ENCODE measurements at regions not wholly inside any gene's neighbourhood (a gene's known extent, or its start where the extent isn't known, plus 50 kb on each side); places are given as distances from the start of the nearest gene placed in this dataset.

DNA sequence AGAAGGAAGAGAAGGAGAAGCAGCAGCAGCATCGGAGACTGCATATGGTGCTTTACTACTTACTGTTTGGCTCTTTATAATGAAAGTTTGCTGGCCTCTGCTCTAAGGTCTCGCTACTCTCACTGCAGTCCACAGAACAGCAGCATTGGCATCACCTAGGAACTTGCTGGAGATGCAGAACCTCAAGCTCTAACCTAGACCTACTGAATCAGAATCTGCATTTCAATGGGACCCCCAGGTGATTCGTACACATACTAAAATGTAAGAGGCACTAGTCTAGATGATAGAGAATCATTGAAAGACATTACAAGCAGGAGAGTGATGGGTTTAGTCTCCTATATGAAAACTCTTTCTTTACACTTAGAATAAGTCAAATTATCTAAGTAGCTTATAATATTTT is 270.6 kb downstream of the KLF5 start:
- no peaks in the 10 kb centered on the region for H3K9me3 ChIP-seq (ENCODE audit: control insufficient read depth, low read depth, low read length)
- no peak for DNase-seq
- no peaks in the 10 kb centered on the region for H3K36me3 ChIP-seq (ENCODE audit: control insufficient read depth, insufficient read depth, low read length)
- no peak overlapping the region for H3K27ac ChIP-seq (ENCODE audit: low read length)
- H3K4me3 ChIP-seq (ENCODE audit: low read length), result no peak overlapping the region
- peaks cover 21% of the 10 kb centered on the region for H3K4me1 ChIP-seq (ENCODE audit: control insufficient read depth, insufficient read depth, low read length)
- no peaks in the 10 kb centered on the region for H3K27me3 ChIP-seq (ENCODE audit: control insufficient read depth, insufficient read depth, low read length)
- no CpG with 5 or more reads among the region's 3 CpGs for WGBS (ENCODE audit: insufficient coverage, low lambda C conversion rate)

DNA sequence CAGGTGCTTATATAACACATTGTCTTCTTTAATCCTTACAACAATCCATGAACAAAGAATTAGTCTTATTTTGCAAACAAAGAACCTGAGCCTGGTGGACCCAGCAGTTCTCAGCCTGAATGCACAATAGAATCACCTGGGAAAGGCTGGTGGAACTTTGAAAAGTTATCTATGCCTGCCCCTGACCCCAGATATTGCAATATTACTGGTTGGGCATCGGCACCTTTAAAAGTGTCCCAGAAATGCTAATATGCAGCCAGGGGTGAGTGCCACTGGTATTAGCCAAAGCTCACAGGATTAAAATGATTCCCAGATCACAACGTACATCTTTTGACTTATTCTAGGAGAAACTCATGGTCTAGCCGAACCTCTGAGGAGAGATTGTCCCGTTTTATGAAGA is 268.8 kb downstream of the KLF5 start:
- H3K27ac ChIP-seq (ENCODE audit: low read length), result peak overlapping the region; percentile 74
- WGBS (ENCODE audit: insufficient coverage, low lambda C conversion rate), result 60% methylated on average over 2 of the region's 4 CpGs
- no peaks in the 10 kb centered on the region for H3K9me3 ChIP-seq (ENCODE audit: control insufficient read depth, low read depth, low read length)
- H3K27me3 ChIP-seq (ENCODE audit: control insufficient read depth, insufficient read depth, low read length), result no peaks in the 10 kb centered on the region
- peak in 1 of 2 donors; percentile 42 for DNase-seq
- peaks cover 21% of the 10 kb centered on the region for H3K4me1 ChIP-seq (ENCODE audit: control insufficient read depth, insufficient read depth, low read length)
- no peak overlapping the region for H3K4me3 ChIP-seq (ENCODE audit: low read length)
- H3K36me3 ChIP-seq (ENCODE audit: control insufficient read depth, insufficient read depth, low read length), result no peaks in the 10 kb centered on the region

DNA sequence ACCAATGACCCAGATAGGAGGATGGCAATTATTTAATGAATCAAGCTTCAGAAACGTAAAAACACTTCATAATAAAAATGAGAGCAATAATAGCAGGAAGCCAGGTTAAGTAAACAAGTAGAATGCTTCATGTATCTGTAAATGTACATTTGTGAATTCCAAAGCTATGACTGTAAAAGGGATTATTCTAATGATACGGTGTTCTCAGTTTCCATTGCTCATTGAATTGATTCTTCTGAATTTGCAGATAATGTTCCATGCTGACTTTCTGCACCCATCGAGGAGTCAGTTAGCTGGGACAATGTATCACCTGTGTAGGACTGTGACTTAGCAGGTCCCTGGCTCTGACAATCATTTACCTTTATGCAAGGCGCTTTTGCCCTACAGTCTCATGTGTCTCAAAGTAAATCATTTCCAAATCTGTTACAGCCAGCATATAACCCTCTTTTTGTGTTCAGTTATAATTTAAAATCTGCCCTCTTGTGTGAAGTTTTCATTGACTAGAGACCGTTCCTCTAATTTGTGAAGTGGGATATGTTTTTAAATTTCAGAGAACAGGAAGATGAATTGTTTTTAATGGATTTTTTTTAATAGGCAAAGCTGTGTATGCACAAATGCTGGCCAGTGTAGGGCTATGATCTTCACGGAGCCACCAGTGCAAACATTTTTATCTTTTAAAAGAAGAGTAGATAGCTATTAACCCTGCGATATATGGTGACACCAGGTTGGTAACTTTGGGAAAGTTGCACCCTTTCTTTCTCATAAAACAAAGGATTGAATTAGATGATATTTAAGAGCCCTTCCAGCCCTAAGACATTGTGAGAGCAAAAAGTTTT is 267.1 kb downstream of the KLF5 start:
- Histone ChIP-seq H3K27me3 (ENCODE audit: control insufficient read depth, insufficient read depth, low read length) (no peaks in the 10 kb centered on the region), H3K4me3 (ENCODE audit: low read length) (peak overlapping the region; percentile 27), H3K27ac (ENCODE audit: low read length) (peak overlapping the region; percentile 92), H3K4me1 (ENCODE audit: control insufficient read depth, insufficient read depth, low read length) (peaks cover 21% of the 10 kb centered on the region), H3K9me3 (ENCODE audit: control insufficient read depth, low read depth, low read length) (no peaks in the 10 kb centered on the region), H3K36me3 (ENCODE audit: control insufficient read depth, insufficient read depth, low read length) (no peaks in the 10 kb centered on the region)
- WGBS (ENCODE audit: insufficient coverage, low lambda C conversion rate), result 22% methylated on average over 1 of the region's 7 CpGs
- DNase-seq, result peak; percentile 88 to 93

DNA sequence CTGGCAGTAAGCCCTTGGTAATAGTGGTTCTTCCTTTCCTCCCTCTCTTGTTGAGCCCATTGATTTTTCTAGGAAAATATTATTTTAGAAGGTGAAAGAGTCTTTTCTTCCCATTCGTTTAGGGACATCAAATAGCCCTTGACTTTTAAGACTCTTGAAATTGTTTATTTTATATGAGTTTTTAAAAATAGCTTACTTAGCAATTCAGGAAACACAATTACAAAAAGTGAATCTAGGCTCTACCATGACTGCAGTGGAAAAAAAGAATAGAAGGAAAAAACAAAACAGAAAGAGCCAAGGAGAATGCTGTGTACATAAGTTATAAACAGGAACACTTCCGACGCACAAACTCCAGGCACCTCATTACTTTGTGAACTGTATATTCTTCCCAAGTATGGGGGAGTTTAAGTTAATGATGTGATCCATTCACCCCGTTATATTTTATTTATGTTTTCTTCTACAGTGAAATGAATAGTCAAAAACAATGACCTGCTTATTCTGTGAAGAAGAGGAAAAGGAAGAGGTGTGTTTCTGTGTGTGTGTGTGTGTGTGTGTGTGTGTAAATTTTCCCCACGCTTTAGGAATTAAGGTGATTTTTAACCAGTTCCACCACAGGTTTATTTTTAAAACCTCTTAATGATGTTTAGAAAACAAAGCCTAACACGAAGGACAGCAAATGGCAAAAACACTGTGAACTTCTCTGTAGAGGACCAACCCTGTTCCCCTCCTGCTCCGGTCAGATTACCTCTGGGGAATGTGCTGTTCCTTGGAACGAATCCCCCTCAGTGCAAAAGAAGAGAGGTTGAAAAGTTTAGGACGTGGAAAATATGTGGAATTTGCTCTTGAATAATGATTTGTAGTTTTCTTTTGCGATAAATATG is 266.3 kb downstream of the KLF5 start:
- no peaks in the 10 kb centered on the region for H3K36me3 ChIP-seq (ENCODE audit: control insufficient read depth, insufficient read depth, low read length)
- no peaks in the 10 kb centered on the region for H3K27me3 ChIP-seq (ENCODE audit: control insufficient read depth, insufficient read depth, low read length)
- DNase-seq, result peak in 1 of 2 donors; percentile 36
- peak overlapping the region; percentile 92 for H3K27ac ChIP-seq (ENCODE audit: low read length)
- peak overlapping the region; percentile 27 for H3K4me3 ChIP-seq (ENCODE audit: low read length)
- peaks cover 21% of the 10 kb centered on the region for H3K4me1 ChIP-seq (ENCODE audit: control insufficient read depth, insufficient read depth, low read length)
- WGBS (ENCODE audit: insufficient coverage, low lambda C conversion rate), result 56% methylated on average over 2 of the region's 10 CpGs
- H3K9me3 ChIP-seq (ENCODE audit: control insufficient read depth, low read depth, low read length), result no peaks in the 10 kb centered on the region

DNA sequence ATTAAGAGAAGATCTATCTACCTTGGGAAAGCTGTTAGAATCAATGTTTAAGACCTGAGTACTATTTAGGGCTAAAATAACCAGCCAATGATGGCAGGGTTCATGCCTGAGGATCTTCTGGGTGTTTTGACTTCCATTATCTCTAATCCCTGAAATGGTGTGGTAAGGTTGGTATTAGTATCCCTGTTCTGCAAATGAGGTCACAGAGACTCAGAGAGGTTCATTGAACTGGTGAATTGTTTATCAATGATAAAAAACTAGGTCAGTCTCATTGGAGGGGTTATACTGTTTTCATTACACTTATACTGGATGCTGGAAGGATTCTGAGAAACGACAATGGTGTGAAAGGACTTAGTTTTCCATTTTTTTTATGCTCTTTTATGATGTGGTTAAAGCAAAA is 264.8 kb downstream of the KLF5 start:
- WGBS (ENCODE audit: insufficient coverage, low lambda C conversion rate), result no CpG with 5 or more reads among the region's 1 CpG
- Histone ChIP-seq H3K4me1 (ENCODE audit: control insufficient read depth, insufficient read depth, low read length) (peaks cover 21% of the 10 kb centered on the region), H3K9me3 (ENCODE audit: control insufficient read depth, low read depth, low read length) (no peaks in the 10 kb centered on the region), H3K36me3 (ENCODE audit: control insufficient read depth, insufficient read depth, low read length) (no peaks in the 10 kb centered on the region), H3K27ac (ENCODE audit: low read length) (no peak overlapping the region), H3K4me3 (ENCODE audit: low read length) (no peak overlapping the region), H3K27me3 (ENCODE audit: control insufficient read depth, insufficient read depth, low read length) (no peaks in the 10 kb centered on the region)
- DNase-seq, result no peak

DNA sequence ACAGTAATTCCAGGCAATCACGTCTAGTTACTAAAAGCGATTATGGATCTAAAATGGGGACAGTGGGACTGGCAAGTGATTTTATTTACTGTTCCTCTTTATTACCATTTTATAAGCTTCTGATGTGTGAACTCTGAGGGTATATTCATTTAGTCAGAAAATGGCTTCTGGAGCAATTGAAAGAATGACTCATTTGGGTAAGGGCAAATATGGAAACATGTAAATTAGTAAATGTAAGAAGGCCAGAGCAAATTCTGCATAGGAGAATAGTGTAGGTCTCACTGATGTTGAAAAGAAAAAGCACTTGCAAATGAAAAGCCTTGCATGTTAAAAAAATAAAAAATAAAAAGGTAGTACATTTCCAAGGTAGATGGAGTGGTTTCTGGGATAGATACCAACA is 262.2 kb downstream of the KLF5 start:
- Histone ChIP-seq H3K4me1 (ENCODE audit: control insufficient read depth, insufficient read depth, low read length) (peaks cover 5% of the 10 kb centered on the region), H3K27ac (ENCODE audit: low read length) (no peak overlapping the region), H3K27me3 (ENCODE audit: control insufficient read depth, insufficient read depth, low read length) (no peaks in the 10 kb centered on the region), H3K36me3 (ENCODE audit: control insufficient read depth, insufficient read depth, low read length) (no peaks in the 10 kb centered on the region), H3K4me3 (ENCODE audit: low read length) (no peak overlapping the region), H3K9me3 (ENCODE audit: control insufficient read depth, low read depth, low read length) (no peaks in the 10 kb centered on the region)
- no peak for DNase-seq
- no CpG with 5 or more reads among the region's 2 CpGs for WGBS (ENCODE audit: insufficient coverage, low lambda C conversion rate)

DNA sequence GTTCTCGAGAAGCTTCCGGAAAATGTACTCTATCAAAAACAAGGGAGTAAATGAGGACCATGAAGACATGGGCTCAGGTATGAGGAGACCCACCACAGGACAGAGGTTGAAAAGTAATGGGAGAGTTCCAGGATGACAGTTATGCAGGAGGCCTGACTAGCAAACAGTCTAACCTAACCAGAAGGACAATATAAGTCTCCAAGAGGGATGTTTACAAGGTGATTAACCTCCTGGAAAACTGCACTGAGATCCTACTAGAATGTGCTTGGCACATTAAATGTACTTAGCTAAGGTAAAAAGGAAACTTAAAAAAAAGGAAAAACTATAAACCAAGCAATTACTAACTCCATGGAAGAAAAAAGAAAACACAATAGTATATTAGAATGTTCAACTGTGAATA is 258.3 kb downstream of the KLF5 start:
- no peaks in the 10 kb centered on the region for H3K36me3 ChIP-seq (ENCODE audit: control insufficient read depth, insufficient read depth, low read length)
- no peaks in the 10 kb centered on the region for H3K27me3 ChIP-seq (ENCODE audit: control insufficient read depth, insufficient read depth, low read length)
- H3K27ac ChIP-seq (ENCODE audit: low read length), result no peak overlapping the region
- 94% methylated on average over 2 of the region's 2 CpGs for WGBS (ENCODE audit: insufficient coverage, low lambda C conversion rate)
- H3K4me3 ChIP-seq (ENCODE audit: low read length), result no peak overlapping the region
- no peaks in the 10 kb centered on the region for H3K4me1 ChIP-seq (ENCODE audit: control insufficient read depth, insufficient read depth, low read length)
- no peak for DNase-seq
- H3K9me3 ChIP-seq (ENCODE audit: control insufficient read depth, low read depth, low read length), result peaks cover 5% of the 10 kb centered on the region

DNA sequence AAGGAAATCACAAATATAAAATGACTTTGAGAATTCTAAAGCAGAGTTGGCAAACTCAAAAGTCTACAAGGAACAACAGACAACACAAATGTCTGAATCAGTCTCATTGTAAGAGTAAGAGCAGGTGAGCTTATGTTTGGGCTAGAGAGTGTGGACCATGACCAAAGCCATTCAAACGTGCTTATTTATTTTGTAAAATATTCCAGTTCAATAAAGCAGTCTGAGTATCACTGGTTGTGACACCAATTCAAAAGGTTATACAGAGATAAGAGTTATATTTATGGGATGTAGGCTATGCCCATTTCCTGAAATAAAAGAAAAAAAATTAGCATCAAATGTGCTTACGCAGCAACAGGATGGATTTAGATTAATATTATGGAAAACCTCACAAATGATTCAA is 251.6 kb downstream of the KLF5 start:
- DNase-seq, result peak in 1 of 2 donors; percentile 47
- Histone ChIP-seq H3K36me3 (ENCODE audit: control insufficient read depth, insufficient read depth, low read length) (no peaks in the 10 kb centered on the region), H3K9me3 (ENCODE audit: control insufficient read depth, low read depth, low read length) (peaks cover 5% of the 10 kb centered on the region), H3K4me3 (ENCODE audit: low read length) (no peak overlapping the region), H3K27me3 (ENCODE audit: control insufficient read depth, insufficient read depth, low read length) (no peaks in the 10 kb centered on the region), H3K27ac (ENCODE audit: low read length) (peak overlapping the region; percentile 48), H3K4me1 (ENCODE audit: control insufficient read depth, insufficient read depth, low read length) (peaks cover 8% of the 10 kb centered on the region)
- 65% methylated on average over 2 of the region's 2 CpGs for WGBS (ENCODE audit: insufficient coverage, low lambda C conversion rate)

DNA sequence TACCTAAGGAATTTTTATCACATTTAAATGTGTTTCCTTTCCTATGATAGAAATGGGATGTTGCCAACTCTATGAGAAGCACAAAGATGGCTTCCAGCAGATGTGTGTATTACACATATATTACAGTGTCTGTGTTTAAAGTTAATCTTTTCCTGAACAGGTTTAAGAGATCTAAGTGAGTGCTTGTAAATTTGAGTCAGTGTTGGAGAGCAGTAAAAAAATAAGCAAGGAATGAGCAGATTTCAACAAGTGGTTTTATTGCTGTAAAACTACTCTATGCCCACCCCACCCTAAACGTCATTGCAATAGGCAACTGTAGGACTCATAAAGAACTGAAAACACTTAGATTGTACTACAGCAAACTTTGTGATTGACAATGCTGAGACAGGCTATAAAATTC is 248.7 kb downstream of the KLF5 start:
- peak overlapping the region; percentile 79 for H3K27ac ChIP-seq (ENCODE audit: low read length)
- WGBS (ENCODE audit: insufficient coverage, low lambda C conversion rate), result no CpG with 5 or more reads among the region's 1 CpG
- H3K4me3 ChIP-seq (ENCODE audit: low read length), result no peak overlapping the region
- no peaks in the 10 kb centered on the region for H3K27me3 ChIP-seq (ENCODE audit: control insufficient read depth, insufficient read depth, low read length)
- peaks cover 8% of the 10 kb centered on the region for H3K4me1 ChIP-seq (ENCODE audit: control insufficient read depth, insufficient read depth, low read length)
- H3K9me3 ChIP-seq (ENCODE audit: control insufficient read depth, low read depth, low read length), result no peaks in the 10 kb centered on the region
- peak; percentile 82 to 94 for DNase-seq
- H3K36me3 ChIP-seq (ENCODE audit: control insufficient read depth, insufficient read depth, low read length), result no peaks in the 10 kb centered on the region

DNA sequence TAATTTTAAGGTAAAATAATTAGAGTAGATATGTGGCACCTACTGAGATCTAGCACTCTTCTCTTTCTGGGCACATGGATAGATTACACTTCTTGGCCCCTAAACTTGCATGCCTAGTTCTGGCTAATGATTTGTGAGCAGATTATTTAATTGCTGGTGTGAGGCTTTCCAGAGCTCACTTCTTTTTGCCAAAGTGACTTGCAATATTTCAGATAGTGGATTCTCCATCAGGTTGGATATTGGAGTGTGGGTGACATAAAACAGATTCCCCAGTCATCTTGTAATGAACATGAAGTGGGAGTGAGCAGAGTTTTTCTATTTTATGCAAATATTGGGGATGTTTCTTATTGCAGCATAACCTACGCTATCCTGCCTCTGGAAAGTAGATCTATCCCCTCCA is 247.9 kb downstream of the KLF5 start:
- H3K36me3 ChIP-seq (ENCODE audit: control insufficient read depth, insufficient read depth, low read length), result no peaks in the 10 kb centered on the region
- H3K27me3 ChIP-seq (ENCODE audit: control insufficient read depth, insufficient read depth, low read length), result no peaks in the 10 kb centered on the region
- peak overlapping the region; percentile 76 for H3K27ac ChIP-seq (ENCODE audit: low read length)
- WGBS (ENCODE audit: insufficient coverage, low lambda C conversion rate), result 100% methylated on average over 1 of the region's 1 CpG
- peaks cover 8% of the 10 kb centered on the region for H3K4me1 ChIP-seq (ENCODE audit: control insufficient read depth, insufficient read depth, low read length)
- no peaks in the 10 kb centered on the region for H3K9me3 ChIP-seq (ENCODE audit: control insufficient read depth, low read depth, low read length)
- DNase-seq, result no peak
- H3K4me3 ChIP-seq (ENCODE audit: low read length), result no peak overlapping the region
